Fibroblast of gingiva (primary cell): ENCODE measurements at regions not wholly inside any gene's neighbourhood (a gene's known extent, or its start where the extent isn't known, plus 50 kb on each side); places are given as distances from the start of the nearest gene placed in this dataset.
A peak's percentile ranks its signal among the peaks of the same experiment; 100 is the strongest.
"Not testable (repeated sequence)": the region's sequence is repeated elsewhere in the genome, so short reads cannot be mapped to it uniquely, and the experiment has no call there.

ENCODE experiments used
- DNase-seq: peaks from one replicate; pipeline ENCODE4 v3.0.0-alpha.2; 2011; ENCODE audit warnings: low read depth

GRCh38 chr3:65037861-65038260 lies 350.1 kb upstream of the ADAMTS9 start:
- no peak for DNase-seq

GRCh38 chr3:65035246-65035645 lies 347.4 kb upstream of the ADAMTS9 start:
- peak; percentile 17 for DNase-seq

- no peak for DNase-seq
Observed at GRCh38 chr3:65033576-65033975, 345.8 kb upstream of the ADAMTS9 start.

- no peak for DNase-seq
Observed at GRCh38 chr3:65030847-65031463, 343.2 kb upstream of the ADAMTS9 start.

GRCh38 chr3:65030014-65030627 lies 342.3 kb upstream of the ADAMTS9 start:
- DNase-seq: no peak

GRCh38 chr3:65029130-65029529 lies 341.3 kb upstream of the ADAMTS9 start:
- DNase-seq: no peak

GRCh38 chr3:65028024-65028423 lies 340.2 kb upstream of the ADAMTS9 start:
- no peak for DNase-seq

- no peak for DNase-seq
Observed at GRCh38 chr3:65027335-65027734, 339.5 kb upstream of the ADAMTS9 start.

GRCh38 chr3:65026151-65026550 lies 338.4 kb upstream of the ADAMTS9 start:
- no peak for DNase-seq

- no peak for DNase-seq
Observed at GRCh38 chr3:65024148-65024547, 336.3 kb upstream of the ADAMTS9 start.

- no peak for DNase-seq
Observed at GRCh38 chr3:65020281-65021160, 332.7 kb upstream of the ADAMTS9 start.

GRCh38 chr3:65019443-65020055 lies 331.7 kb upstream of the ADAMTS9 start:
- DNase-seq: no peak

GRCh38 chr3:65018801-65019200 lies 331.0 kb upstream of the ADAMTS9 start:
- DNase-seq: no peak

GRCh38 chr3:65017359-65017758 lies 329.6 kb upstream of the ADAMTS9 start:
- DNase-seq: no peak

- no peak for DNase-seq
Observed at GRCh38 chr3:65015711-65016110, 327.9 kb upstream of the ADAMTS9 start.

- no peak for DNase-seq
Observed at GRCh38 chr3:65013053-65013452, 325.3 kb upstream of the ADAMTS9 start.

- DNase-seq: peak; percentile 70
Observed at GRCh38 chr3:65006300-65006739, 318.5 kb upstream of the ADAMTS9 start.

- no peak for DNase-seq
Observed at GRCh38 chr3:65005486-65005885, 317.7 kb upstream of the ADAMTS9 start.

- DNase-seq: no peak
Observed at GRCh38 chr3:65004795-65005295, 317.0 kb upstream of the ADAMTS9 start.

GRCh38 chr3:65004306-65004705 lies 316.5 kb upstream of the ADAMTS9 start:
- no peak for DNase-seq

- not testable (repeated sequence) for DNase-seq
Observed at GRCh38 chr3:65001119-65001518, 313.3 kb upstream of the ADAMTS9 start.

- DNase-seq: no peak
Observed at GRCh38 chr3:64998317-64998716, 310.5 kb upstream of the ADAMTS9 start.
